HL-60 (cell line): ENCODE measurements at regions not wholly inside any gene's neighbourhood (a gene's known extent, or its start where the extent isn't known, plus 50 kb on each side); places are given as distances from the start of the nearest gene placed in this dataset.
A peak's percentile ranks its signal among the peaks of the same experiment; 100 is the strongest.

Source experiments
- DNase-seq, 2 experiments: peaks; one replicate each; pipeline ENCODE4 v3.0.0-alpha.2; 2010 to 2020; ENCODE audit warnings: low read depth in 1 of 2, low spot score in 1 of 2
- H3K27ac ChIP-seq: fragments of 250-450 bp; sonication (Bioruptor Pico); replicated peaks from 2 replicates; pipeline ENCODE4 v1.5.1; 2020; ENCODE audit warnings: mild to moderate bottlenecking, moderate library complexity
- H3K27me3 ChIP-seq: fragments of 250-450 bp; sonication (Bioruptor Pico); 2 replicates; pipeline ENCODE4 v1.5.1; 2021; ENCODE audit warnings: mild to moderate bottlenecking, moderate library complexity; ENCODE audit not compliant: insufficient read depth, poor library complexity, severe bottlenecking
- H3K4me3 ChIP-seq: replicated peaks from 2 replicates; pipeline ENCODE4 v1.5.1; 2011; ENCODE audit warnings: mild to moderate bottlenecking, control low read depth, low read length; ENCODE audit not compliant: insufficient read depth
- GABPA ChIP-seq: IDR thresholded peaks from 2 replicates; pipeline ENCODE4 v1.6.1; 2012; ENCODE audit warnings: low read depth
- POLR2AphosphoS5 ChIP-seq: IDR thresholded peaks from 2 replicates; pipeline ENCODE4 v1.6.1; 2012; ENCODE audit warnings: low read depth
- SPI1 ChIP-seq: IDR thresholded peaks from 2 replicates; pipeline ENCODE4 v1.6.1; 2012; ENCODE audit warnings: low read depth, mild to moderate bottlenecking, borderline replicate concordance
- TF ChIP-seq, protein P1 (sequence below): IDR thresholded peaks from one replicate; pipeline ENCODE4 v1.5.1; 2011; ENCODE audit warnings: low read length, control low read depth, inconsistent platforms; ENCODE audit not compliant: insufficient read depth
- TF ChIP-seq, protein P2 (sequence below): IDR thresholded peaks from 2 replicates; pipeline ENCODE4 v1.6.1; 2012; ENCODE audit warnings: low read depth; ENCODE audit not compliant: insufficient replicate concordance

- Histone ChIP-seq H3K4me3 (no peak overlapping the region), H3K27me3 (no peaks in the 10 kb centered on the region), H3K27ac (no peak overlapping the region)
- TF ChIP-seq, protein P1, sequence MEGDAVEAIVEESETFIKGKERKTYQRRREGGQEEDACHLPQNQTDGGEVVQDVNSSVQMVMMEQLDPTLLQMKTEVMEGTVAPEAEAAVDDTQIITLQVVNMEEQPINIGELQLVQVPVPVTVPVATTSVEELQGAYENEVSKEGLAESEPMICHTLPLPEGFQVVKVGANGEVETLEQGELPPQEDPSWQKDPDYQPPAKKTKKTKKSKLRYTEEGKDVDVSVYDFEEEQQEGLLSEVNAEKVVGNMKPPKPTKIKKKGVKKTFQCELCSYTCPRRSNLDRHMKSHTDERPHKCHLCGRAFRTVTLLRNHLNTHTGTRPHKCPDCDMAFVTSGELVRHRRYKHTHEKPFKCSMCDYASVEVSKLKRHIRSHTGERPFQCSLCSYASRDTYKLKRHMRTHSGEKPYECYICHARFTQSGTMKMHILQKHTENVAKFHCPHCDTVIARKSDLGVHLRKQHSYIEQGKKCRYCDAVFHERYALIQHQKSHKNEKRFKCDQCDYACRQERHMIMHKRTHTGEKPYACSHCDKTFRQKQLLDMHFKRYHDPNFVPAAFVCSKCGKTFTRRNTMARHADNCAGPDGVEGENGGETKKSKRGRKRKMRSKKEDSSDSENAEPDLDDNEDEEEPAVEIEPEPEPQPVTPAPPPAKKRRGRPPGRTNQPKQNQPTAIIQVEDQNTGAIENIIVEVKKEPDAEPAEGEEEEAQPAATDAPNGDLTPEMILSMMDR: no peak
- TF ChIP-seq, protein P2, sequence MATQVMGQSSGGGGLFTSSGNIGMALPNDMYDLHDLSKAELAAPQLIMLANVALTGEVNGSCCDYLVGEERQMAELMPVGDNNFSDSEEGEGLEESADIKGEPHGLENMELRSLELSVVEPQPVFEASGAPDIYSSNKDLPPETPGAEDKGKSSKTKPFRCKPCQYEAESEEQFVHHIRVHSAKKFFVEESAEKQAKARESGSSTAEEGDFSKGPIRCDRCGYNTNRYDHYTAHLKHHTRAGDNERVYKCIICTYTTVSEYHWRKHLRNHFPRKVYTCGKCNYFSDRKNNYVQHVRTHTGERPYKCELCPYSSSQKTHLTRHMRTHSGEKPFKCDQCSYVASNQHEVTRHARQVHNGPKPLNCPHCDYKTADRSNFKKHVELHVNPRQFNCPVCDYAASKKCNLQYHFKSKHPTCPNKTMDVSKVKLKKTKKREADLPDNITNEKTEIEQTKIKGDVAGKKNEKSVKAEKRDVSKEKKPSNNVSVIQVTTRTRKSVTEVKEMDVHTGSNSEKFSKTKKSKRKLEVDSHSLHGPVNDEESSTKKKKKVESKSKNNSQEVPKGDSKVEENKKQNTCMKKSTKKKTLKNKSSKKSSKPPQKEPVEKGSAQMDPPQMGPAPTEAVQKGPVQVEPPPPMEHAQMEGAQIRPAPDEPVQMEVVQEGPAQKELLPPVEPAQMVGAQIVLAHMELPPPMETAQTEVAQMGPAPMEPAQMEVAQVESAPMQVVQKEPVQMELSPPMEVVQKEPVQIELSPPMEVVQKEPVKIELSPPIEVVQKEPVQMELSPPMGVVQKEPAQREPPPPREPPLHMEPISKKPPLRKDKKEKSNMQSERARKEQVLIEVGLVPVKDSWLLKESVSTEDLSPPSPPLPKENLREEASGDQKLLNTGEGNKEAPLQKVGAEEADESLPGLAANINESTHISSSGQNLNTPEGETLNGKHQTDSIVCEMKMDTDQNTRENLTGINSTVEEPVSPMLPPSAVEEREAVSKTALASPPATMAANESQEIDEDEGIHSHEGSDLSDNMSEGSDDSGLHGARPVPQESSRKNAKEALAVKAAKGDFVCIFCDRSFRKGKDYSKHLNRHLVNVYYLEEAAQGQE: no peak
- TF ChIP-seq GABPA (no peak), POLR2AphosphoS5 (no peak), SPI1 (no peak)
- no peak for DNase-seq
Observed at GRCh38 chr6:25054469-25054868, 118.7 kb upstream of the RIPOR2 start.

GRCh38 chr6:25056130-25056529 lies 120.4 kb upstream of the RIPOR2 start:
- no peak overlapping the region for H3K4me3 ChIP-seq
- peak; percentile 71 to 81 for DNase-seq

DNA sequence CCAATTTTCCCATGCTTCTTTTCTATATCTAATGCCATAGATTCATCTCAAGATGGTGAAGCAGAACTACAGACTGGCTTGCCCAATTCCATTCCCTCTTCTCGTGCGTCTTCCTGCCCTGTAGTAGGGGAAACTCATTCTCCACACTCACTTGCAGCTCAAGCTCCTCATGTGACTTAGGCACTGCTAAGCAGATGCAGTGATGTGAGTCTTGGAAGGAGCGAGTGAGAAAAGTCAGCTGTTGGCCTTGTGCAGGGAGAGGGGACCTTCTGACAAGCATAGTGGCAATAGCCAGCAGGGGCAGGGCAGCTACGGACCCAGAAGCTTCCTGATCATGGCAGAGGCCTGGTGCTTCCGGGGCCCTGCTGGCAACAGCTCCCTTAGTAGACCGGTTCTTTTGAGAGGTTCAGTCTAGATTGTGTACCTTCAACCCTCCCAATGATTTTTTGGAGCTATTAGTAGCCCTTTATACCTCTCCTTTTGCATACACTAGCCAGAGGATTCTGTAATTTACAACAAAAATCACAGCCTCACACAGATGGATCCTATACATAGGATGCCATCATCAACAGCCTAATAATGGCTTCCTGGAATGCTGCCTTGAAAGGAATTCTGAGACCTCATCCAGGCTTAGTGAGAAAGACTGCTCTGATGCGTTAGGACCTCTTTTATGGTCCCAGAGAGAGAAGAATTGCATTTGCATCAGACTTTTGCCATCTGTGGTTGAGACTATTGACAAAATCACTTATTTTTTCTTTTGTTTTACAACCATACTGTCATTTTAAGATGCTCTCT lies 121.5 kb upstream of the RIPOR2 start:
- DNase-seq: no peak
- no peak overlapping the region for H3K27ac ChIP-seq
- TF ChIP-seq POLR2AphosphoS5: no peak
- TF ChIP-seq, protein P2: no peak
- TF ChIP-seq GABPA: no peak
- TF ChIP-seq, protein P1: no peak
- TF ChIP-seq SPI1: no peak
- H3K27me3 ChIP-seq: no peaks in the 10 kb centered on the region
- H3K4me3 ChIP-seq: no peak overlapping the region

More at GRCh38 chr6:25056130-25056529, 120.4 kb upstream of the RIPOR2 start:
- TF ChIP-seq POLR2AphosphoS5 (peak; percentile 60), SPI1 (peak; percentile 84), GABPA (no peak)
- TF ChIP-seq, protein P2: no peak
- TF ChIP-seq, protein P1: no peak
- H3K27me3 ChIP-seq: no peaks in the 10 kb centered on the region
- H3K27ac ChIP-seq: peak overlapping the region; percentile 17; the same call in 1 of the 2 replicates
